HL-60/S4 treated with retinoic acid at 250 ng/mL for 4 days and 3 days (cell line): ENCODE measurements at regions not wholly inside any gene's neighbourhood (a gene's known extent, or its start where the extent isn't known, plus 50 kb on each side); places are given as distances from the start of the nearest gene placed in this dataset.

Experiments
- in situ Hi-C: fragments of 300-500 bp; cut with MboI; formaldehyde crosslinking; loops from 2 replicates; pipeline ENCODE4 v1.7.0; 2022; ENCODE audit warnings: low sequenced_read_pairs

GRCh38 chr6:156167016-156167624, 610.1 kb upstream of the ARID1B start:
- in situ Hi-C loops = no loop called here

GRCh38 chr6:156166093-156166492, 611.1 kb upstream of the ARID1B start:
- in situ Hi-C loops = no loop called here

GRCh38 chr6:156164701-156165452, 612.3 kb upstream of the ARID1B start:
- in situ Hi-C loops = no loop called here

GRCh38 chr6:156163311-156163710, 613.9 kb upstream of the ARID1B start:
- in situ Hi-C loops = no loop called here

GRCh38 chr6:156161471-156161870, 615.7 kb upstream of the ARID1B start:
- in situ Hi-C loops = no loop called here

- in situ Hi-C loops = no loop called here
Observed at GRCh38 chr6:156160795-156161165, 616.4 kb upstream of the ARID1B start.

GRCh38 chr6:156160007-156160794, 617.0 kb upstream of the ARID1B start:
- in situ Hi-C loops = no loop called here

- in situ Hi-C loops = no loop called here
Observed at GRCh38 chr6:156154896-156155295, 622.3 kb upstream of the ARID1B start.

GRCh38 chr6:156150391-156150790, 626.8 kb upstream of the ARID1B start:
- in situ Hi-C loops = no loop called here

GRCh38 chr6:156146891-156147290, 630.3 kb upstream of the ARID1B start:
- in situ Hi-C loops = no loop called here

- in situ Hi-C loops = no loop called here
Observed at GRCh38 chr6:156131221-156131903, 645.8 kb upstream of the ARID1B start.

- in situ Hi-C loops = no loop called here
Observed at GRCh38 chr6:156126535-156126934, 650.6 kb upstream of the ARID1B start.

GRCh38 chr6:156125844-156126243, 651.3 kb upstream of the ARID1B start:
- in situ Hi-C loops = no loop called here

GRCh38 chr6:156123731-156124130, 653.4 kb upstream of the ARID1B start:
- in situ Hi-C loops = no loop called here

- in situ Hi-C loops = no loop called here
Observed at GRCh38 chr6:156121973-156122372, 655.2 kb upstream of the ARID1B start.

GRCh38 chr6:156114541-156114940, 658.9 kb upstream of the NOX3 start:
- in situ Hi-C loops = no loop called here

- in situ Hi-C loops = no loop called here
Observed at GRCh38 chr6:156113631-156114030, 658.0 kb upstream of the NOX3 start.

GRCh38 chr6:156111913-156112312, 656.3 kb upstream of the NOX3 start:
- in situ Hi-C loops = no loop called here

GRCh38 chr6:156110249-156110648, 654.6 kb upstream of the NOX3 start:
- in situ Hi-C loops = no loop called here

- in situ Hi-C loops = no loop called here
Observed at GRCh38 chr6:156109713-156110112, 654.1 kb upstream of the NOX3 start.

- in situ Hi-C loops = no loop called here
Observed at GRCh38 chr6:156107624-156108101, 652.0 kb upstream of the NOX3 start.
